ENCODE measurements at regions not wholly inside any gene's neighbourhood (a gene's known extent, or its start where the extent isn't known, plus 50 kb on each side); places are given as distances from the start of the nearest gene placed in this dataset.

GRCh38 chr6:148186916-148187315 lies 155.7 kb upstream of the SASH1 start:
- no peak overlapping the region for H2BK120ac ChIP-seq (replicated peaks; ENCODE audit: low read depth, low read length)
- no peak overlapping the region for H3K4me2 ChIP-seq (ENCODE audit: insufficient read depth in 1 of 2, low read depth in 2 of 2, low read length in 2 of 2)
- ChIA-PET POLR2A (ENCODE audit: partially characterized antibody) (no interaction called here), CTCF (ENCODE audit: partially characterized antibody) (interaction anchor here (0.6 to 1.2 kb wide), 6 partner anchors 9 to 277 kb away, joined by 3 to 5 read pairs (median 3); no protein-coding TSS in a partner anchor)
- no peaks in the 10 kb centered on the region for H3K79me2 ChIP-seq (ENCODE audit: control insufficient read depth in 1 of 2, insufficient read depth in 2 of 2, low read length in 2 of 2)
- H2BK12ac ChIP-seq (ENCODE audit: low read depth, low read length), result no peak overlapping the region
- no peak overlapping the region for H3K4me3 ChIP-seq (ENCODE audit: extremely low read depth in 1 of 4, insufficient read depth in 2 of 4, low read depth in 3 of 4, low read length in 4 of 4)
- no peaks in the 10 kb centered on the region; the same call in 1 of the 2 replicates for H3K79me1 ChIP-seq (ENCODE audit: low read depth, low read length)
- H3K27me3 ChIP-seq (replicated peaks in 1 of 4; ENCODE audit: control insufficient read depth in 3 of 4, extremely low read depth in 1 of 4, insufficient read depth in 3 of 4, low read length in 3 of 4), result no peaks in the 10 kb centered on the region
- no peak overlapping the region for H4K8ac ChIP-seq (ENCODE audit: extremely low read depth, insufficient read depth, low read length)
- no peaks in the 10 kb centered on the region for H3K23me2 ChIP-seq (ENCODE audit: low read depth, low read length)
- no peak overlapping the region for H3K18ac ChIP-seq (ENCODE audit: extremely low read depth, low read length)
- no peak overlapping the region for H4K5ac ChIP-seq (ENCODE audit: insufficient read length, low read depth, low read length)
- H3K9me3 ChIP-seq (ENCODE audit: insufficient read depth in 2 of 2, low read depth in 1 of 2, low read length in 1 of 2), result no peaks in the 10 kb centered on the region
- FAIRE-seq (no peak), DNase-seq (ENCODE audit: low read depth in 1 of 2, low spot score in 2 of 2) (no peak)
- no peaks in the 10 kb centered on the region for H3K36me3 ChIP-seq (ENCODE audit: control insufficient read depth in 2 of 4, insufficient read depth in 4 of 4, low read length in 3 of 4)
- H4K20me1 ChIP-seq (replicated peaks in 1 of 2; ENCODE audit: control insufficient read depth in 1 of 2, insufficient read depth in 2 of 2, low read length in 2 of 2), result no peaks in the 10 kb centered on the region
- no peak overlapping the region for H3K27ac ChIP-seq (ENCODE audit: low read depth, low read length)
- H2BK20ac ChIP-seq (ENCODE audit: low read length), result no peak overlapping the region
- no peak overlapping the region for H4K91ac ChIP-seq (replicated peaks; ENCODE audit: insufficient read length, low read length)
- no peak overlapping the region for H2BK5ac ChIP-seq (ENCODE audit: low read depth, low read length)
- no peak overlapping the region for H3K4ac ChIP-seq (replicated peaks; ENCODE audit: insufficient read length, low read depth, low read length)
- no peak overlapping the region for H3K23ac ChIP-seq (ENCODE audit: insufficient read length)
- WGBS, 2 experiments (ENCODE audit: extremely low coverage in 1 of 2, insufficient coverage in 1 of 2, insufficient read length in 1 of 2, insufficient replicate concordance in 2 of 2, low coverage in 1 of 2, low lambda C conversion rate in 2 of 2, missing lambda C conversion rate in 1 of 2), result 94% methylated on average over 5 of the region's 5 CpGs; no CpG with 5 or more reads in 1 of the 2 experiments
- no peak overlapping the region for H3K14ac ChIP-seq (ENCODE audit: insufficient read length)
- H2AFZ ChIP-seq (ENCODE audit: low read length), result no peak overlapping the region
- no peak overlapping the region for H2BK15ac ChIP-seq (ENCODE audit: low read length)
- H3K56ac ChIP-seq (replicated peaks; ENCODE audit: insufficient read length, low read depth, low read length), result no peak overlapping the region
- TF ChIP-seq SP4 (IDR thresholded peaks at IDR 0.05; ENCODE audit: low read length), result no peak
- no peak for TF ChIP-seq SIX5 (IDR thresholded peaks at IDR 0.05; ENCODE audit: low read depth, low read length)
- no peak for TF ChIP-seq TBP (IDR thresholded peaks at IDR 0.05; ENCODE audit: low read depth, low read length)
- no peak for TF ChIP-seq RAD21 (IDR thresholded peaks at IDR 0.05 in 1 of 2, conservative IDR thresholded peaks at IDR 0.05 in 1 of 2; ENCODE audit: low read depth in 2 of 2, low read length in 2 of 2)
- no peak for TF ChIP-seq SAP30 (IDR thresholded peaks at IDR 0.05; ENCODE audit: insufficient read depth, insufficient replicate concordance, low read length)
- no peak for TF ChIP-seq PHF8 (conservative IDR thresholded peaks at IDR 0.05; ENCODE audit: low read depth, low read length)
- no peak for TF ChIP-seq CBX8 (IDR thresholded peaks at IDR 0.05; ENCODE audit: borderline replicate concordance, low read depth, low read length)
- no peak overlapping the region for H2AK5ac ChIP-seq (ENCODE audit: low read depth, low read length)
- H3K9ac ChIP-seq (replicated peaks in 1 of 4; ENCODE audit: extremely low read depth in 1 of 4, low read depth in 3 of 4, low read length in 3 of 4), result no peak overlapping the region
- no peaks in the 10 kb centered on the region for H3K4me1 ChIP-seq (replicated peaks in 1 of 4; ENCODE audit: control insufficient read depth in 3 of 4, insufficient read depth in 4 of 4, low read length in 3 of 4)

All from H1 (cell line).